ENCODE measurements at regions not wholly inside any gene's neighbourhood (a gene's known extent, or its start where the extent isn't known, plus 50 kb on each side); places are given as distances from the start of the nearest gene placed in this dataset.
"Not testable (repeated sequence)": the region's sequence is repeated elsewhere in the genome, so short reads cannot be mapped to it uniquely, and the experiment has no call there.

DNA sequence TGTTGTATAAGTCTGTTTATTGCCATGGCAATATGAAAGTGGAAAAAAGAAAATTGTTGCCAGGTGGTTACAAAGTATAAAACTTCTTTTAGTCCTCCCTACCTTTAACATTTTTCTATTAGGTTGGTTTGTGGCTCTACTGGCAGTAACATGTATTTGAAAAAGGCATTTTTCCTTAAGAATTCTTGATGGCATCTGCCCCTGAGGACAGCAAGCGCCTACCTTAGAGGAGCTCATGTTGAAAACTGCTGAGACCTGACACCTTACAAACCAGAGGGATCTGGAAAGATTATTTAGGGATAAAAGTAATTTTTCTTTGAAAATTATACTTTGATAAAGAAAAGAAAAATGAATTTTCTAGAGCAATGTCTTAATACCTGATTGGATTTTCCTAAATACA lies 208.1 kb downstream of the CAVIN4 start:
- no peak for DNase-seq
- Histone ChIP-seq H3K36me3 (ENCODE audit: insufficient read depth, low read length) (no peaks in the 10 kb centered on the region), H3K27ac (ENCODE audit: low read length) (no peak overlapping the region), H3K4me1 (ENCODE audit: low read length) (no peaks in the 10 kb centered on the region), H4K20me1 (ENCODE audit: insufficient read depth, low read depth, low read length) (no peaks in the 10 kb centered on the region), H3K79me2 (ENCODE audit: low read length) (no peaks in the 10 kb centered on the region), H3K4me3 (ENCODE audit: low read length) (no peak overlapping the region), H3K4me2 (ENCODE audit: low read depth, low read length, poor library complexity, severe bottlenecking) (no peak overlapping the region), H3K9ac (ENCODE audit: low read length) (no peak overlapping the region), H2AFZ (ENCODE audit: low read length) (no peak overlapping the region), H3K9me2 (replicated peaks; ENCODE audit: insufficient read depth, low read length) (no peaks in the 10 kb centered on the region), H3K27me3 (ENCODE audit: low read length) (no peaks in the 10 kb centered on the region), H3K9me3 (ENCODE audit: low read length) (no peaks in the 10 kb centered on the region)

DNA sequence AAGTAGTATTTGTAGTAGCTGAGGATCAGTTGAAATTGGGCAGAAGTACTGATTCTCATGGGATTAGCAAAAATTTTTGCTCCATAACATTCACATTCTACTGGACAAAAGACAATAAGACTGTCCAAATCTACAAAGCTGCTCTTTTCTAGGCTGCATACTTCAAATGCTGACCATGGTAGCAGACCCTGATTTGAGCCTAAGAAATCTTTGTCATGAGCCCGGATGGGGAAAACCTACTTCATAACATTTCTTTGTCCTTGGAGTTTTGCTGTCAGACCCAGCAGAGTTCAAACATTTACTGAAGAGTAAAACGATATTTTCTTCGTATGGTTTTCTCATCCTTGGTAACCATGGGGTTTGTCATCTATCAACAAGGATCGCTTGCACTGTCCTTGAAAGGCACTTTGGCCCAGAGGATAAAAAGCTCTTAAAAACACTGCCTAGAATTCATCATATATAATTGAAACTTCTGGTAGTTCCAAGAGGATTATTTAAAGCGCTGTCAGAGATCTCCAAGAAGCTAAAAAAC lies 216.9 kb downstream of the CAVIN4 start:
- H3K9me2 ChIP-seq (replicated peaks; ENCODE audit: insufficient read depth, low read length), result no peaks in the 10 kb centered on the region
- no peak overlapping the region for H3K9ac ChIP-seq (ENCODE audit: low read length)
- no peaks in the 10 kb centered on the region for H3K79me2 ChIP-seq (ENCODE audit: low read length)
- H3K4me1 ChIP-seq (ENCODE audit: low read length), result no peaks in the 10 kb centered on the region
- no peak for DNase-seq
- no peaks in the 10 kb centered on the region for H3K27me3 ChIP-seq (ENCODE audit: low read length)
- no peak overlapping the region for H2AFZ ChIP-seq (ENCODE audit: low read length)
- H3K4me2 ChIP-seq (ENCODE audit: low read depth, low read length, poor library complexity, severe bottlenecking), result no peak overlapping the region
- H4K20me1 ChIP-seq (ENCODE audit: insufficient read depth, low read depth, low read length), result no peaks in the 10 kb centered on the region
- no peaks in the 10 kb centered on the region for H3K9me3 ChIP-seq (ENCODE audit: low read length)
- no peak overlapping the region for H3K4me3 ChIP-seq (ENCODE audit: low read length)
- no peaks in the 10 kb centered on the region for H3K36me3 ChIP-seq (ENCODE audit: insufficient read depth, low read length)
- H3K27ac ChIP-seq (ENCODE audit: low read length), result no peak overlapping the region

DNA sequence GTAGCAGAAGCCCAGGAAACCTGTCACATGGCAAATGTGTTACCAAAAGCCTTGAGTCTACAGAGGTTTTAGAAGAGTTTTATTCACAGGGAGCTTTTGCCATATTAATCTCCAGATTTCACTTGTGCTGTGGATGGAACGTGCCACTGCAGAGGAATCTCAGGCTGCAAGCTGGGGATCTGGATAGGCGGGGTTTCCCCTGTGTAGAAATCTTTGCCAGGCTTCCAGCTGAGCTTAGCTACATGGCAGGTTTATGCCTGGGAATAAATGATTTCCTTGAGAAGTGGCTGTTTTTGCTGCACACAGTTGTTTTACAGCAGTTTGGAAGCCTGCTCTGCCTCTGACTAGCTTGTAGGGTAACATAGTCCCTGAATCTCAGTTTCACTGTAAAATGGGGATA lies 224.6 kb upstream of the PLPPR1 start:
- Histone ChIP-seq H3K36me3 (ENCODE audit: insufficient read depth, low read length) (no peaks in the 10 kb centered on the region), H4K20me1 (ENCODE audit: insufficient read depth, low read depth, low read length) (no peaks in the 10 kb centered on the region), H2AFZ (ENCODE audit: low read length) (no peak overlapping the region)

DNA sequence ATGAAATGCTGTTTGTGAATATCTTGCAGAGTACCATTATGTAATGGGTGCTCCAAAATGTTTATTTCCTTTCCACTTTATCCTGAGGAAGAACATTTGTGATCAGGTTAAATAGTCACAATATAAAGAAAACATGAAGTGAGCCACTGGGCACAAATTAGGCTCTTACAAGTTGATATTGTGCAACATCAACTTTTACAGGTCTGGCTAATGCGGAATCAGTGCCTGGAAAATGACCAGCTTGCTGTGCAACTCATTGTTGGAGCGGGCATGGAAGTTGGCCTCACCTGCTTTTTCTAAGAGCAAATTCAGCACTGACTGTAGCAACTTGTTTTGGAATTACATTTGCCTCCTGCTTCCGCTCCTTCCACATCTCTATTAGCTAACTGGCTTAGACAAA lies 216.9 kb upstream of the PLPPR1 start:
- no peak overlapping the region for H3K27ac ChIP-seq (ENCODE audit: low read length)
- H3K4me2 ChIP-seq (ENCODE audit: low read depth, low read length, poor library complexity, severe bottlenecking), result no peak overlapping the region
- no peaks in the 10 kb centered on the region for H3K27me3 ChIP-seq (ENCODE audit: low read length)
- H3K9ac ChIP-seq (ENCODE audit: low read length), result no peak overlapping the region
- H3K36me3 ChIP-seq (ENCODE audit: insufficient read depth, low read length), result no peaks in the 10 kb centered on the region
- H3K9me2 ChIP-seq (replicated peaks; ENCODE audit: insufficient read depth, low read length), result no peaks in the 10 kb centered on the region; the same call in 1 of the 2 replicates
- H3K4me3 ChIP-seq (ENCODE audit: low read length), result no peak overlapping the region
- no peak for DNase-seq
- H3K4me1 ChIP-seq (ENCODE audit: low read length), result no peaks in the 10 kb centered on the region
- no peaks in the 10 kb centered on the region for H3K79me2 ChIP-seq (ENCODE audit: low read length)
- H2AFZ ChIP-seq (ENCODE audit: low read length), result no peak overlapping the region
- H4K20me1 ChIP-seq (ENCODE audit: insufficient read depth, low read depth, low read length), result no peaks in the 10 kb centered on the region
- H3K9me3 ChIP-seq (ENCODE audit: low read length), result no peaks in the 10 kb centered on the region

More for the DNA sequence above, 224.6 kb upstream of the PLPPR1 start:
- Histone ChIP-seq H3K4me3 (ENCODE audit: low read length) (no peak overlapping the region), H3K79me2 (ENCODE audit: low read length) (no peaks in the 10 kb centered on the region), H3K4me2 (ENCODE audit: low read depth, low read length, poor library complexity, severe bottlenecking) (no peak overlapping the region), H3K27me3 (ENCODE audit: low read length) (no peaks in the 10 kb centered on the region), H3K9me3 (ENCODE audit: low read length) (no peaks in the 10 kb centered on the region), H3K9me2 (replicated peaks; ENCODE audit: insufficient read depth, low read length) (no peaks in the 10 kb centered on the region), H3K27ac (ENCODE audit: low read length) (no peak overlapping the region), H3K4me1 (ENCODE audit: low read length) (no peaks in the 10 kb centered on the region), H3K9ac (ENCODE audit: low read length) (no peak overlapping the region)
- DNase-seq, result no peak

DNA sequence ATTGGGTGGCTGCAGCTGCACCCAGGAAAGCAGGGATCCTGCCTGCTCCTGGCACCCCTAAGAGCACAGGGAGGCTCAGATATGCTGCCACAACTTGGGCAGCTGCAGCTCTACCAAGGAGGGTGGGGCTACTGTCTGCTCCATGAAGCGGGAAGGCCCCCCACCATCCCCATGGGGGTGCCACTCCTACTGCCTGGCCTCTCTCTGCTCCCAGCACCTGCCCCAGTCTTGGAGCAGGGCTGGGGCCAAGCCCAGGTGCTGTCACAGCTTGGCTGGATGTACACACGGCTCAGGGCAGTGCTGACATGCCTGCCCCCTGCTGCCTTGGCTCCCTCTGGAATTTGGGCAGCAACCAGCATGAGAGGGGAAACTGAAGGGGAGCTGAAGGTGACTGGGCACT lies 214.7 kb upstream of the PLPPR1 start:
- no peak overlapping the region for H3K27ac ChIP-seq (ENCODE audit: low read length)
- H3K4me3 ChIP-seq (ENCODE audit: low read length), result no peak overlapping the region
- no peaks in the 10 kb centered on the region for H3K27me3 ChIP-seq (ENCODE audit: low read length)
- no peak overlapping the region for H3K9ac ChIP-seq (ENCODE audit: low read length)
- H2AFZ ChIP-seq (ENCODE audit: low read length), result no peak overlapping the region
- H3K9me2 ChIP-seq (replicated peaks; ENCODE audit: insufficient read depth, low read length), result no peaks in the 10 kb centered on the region; the same call in 1 of the 2 replicates
- no peak for DNase-seq
- H3K4me1 ChIP-seq (ENCODE audit: low read length), result no peaks in the 10 kb centered on the region
- no peaks in the 10 kb centered on the region for H3K9me3 ChIP-seq (ENCODE audit: low read length)
- H4K20me1 ChIP-seq (ENCODE audit: insufficient read depth, low read depth, low read length), result no peaks in the 10 kb centered on the region
- no peak overlapping the region for H3K4me2 ChIP-seq (ENCODE audit: low read depth, low read length, poor library complexity, severe bottlenecking)
- no peaks in the 10 kb centered on the region for H3K79me2 ChIP-seq (ENCODE audit: low read length)
- no peaks in the 10 kb centered on the region for H3K36me3 ChIP-seq (ENCODE audit: insufficient read depth, low read length)

DNA sequence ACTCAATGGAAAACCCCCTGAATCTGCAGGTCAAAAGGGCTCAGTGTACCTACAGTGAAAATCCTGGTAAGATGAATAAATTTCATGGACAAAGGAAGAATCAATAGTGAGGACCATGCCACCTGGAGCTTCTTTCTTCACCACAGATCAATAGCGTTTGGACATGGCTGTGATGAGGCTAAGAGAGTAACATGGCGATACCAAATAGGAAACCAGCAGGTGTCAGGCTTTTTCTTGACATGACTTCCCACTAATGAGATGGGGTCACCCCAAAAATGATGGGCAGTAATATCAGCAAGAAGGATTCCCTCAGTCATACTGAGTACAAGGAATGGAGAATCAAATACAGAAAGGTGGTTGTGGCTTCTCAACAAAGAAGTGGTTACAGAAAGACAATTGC lies 208.5 kb upstream of the PLPPR1 start:
- no peak overlapping the region for H3K4me3 ChIP-seq (ENCODE audit: low read length)
- H3K9ac ChIP-seq (ENCODE audit: low read length), result no peak overlapping the region
- H3K4me1 ChIP-seq (ENCODE audit: low read length), result no peaks in the 10 kb centered on the region
- no peaks in the 10 kb centered on the region for H3K27me3 ChIP-seq (ENCODE audit: low read length)
- no peak overlapping the region for H3K4me2 ChIP-seq (ENCODE audit: low read depth, low read length, poor library complexity, severe bottlenecking)
- no peaks in the 10 kb centered on the region; the same call in 1 of the 2 replicates for H3K9me2 ChIP-seq (replicated peaks; ENCODE audit: insufficient read depth, low read length)
- no peak overlapping the region for H2AFZ ChIP-seq (ENCODE audit: low read length)
- no peak overlapping the region for H3K27ac ChIP-seq (ENCODE audit: low read length)
- H3K9me3 ChIP-seq (ENCODE audit: low read length), result no peaks in the 10 kb centered on the region
- no peaks in the 10 kb centered on the region for H3K36me3 ChIP-seq (ENCODE audit: insufficient read depth, low read length)
- DNase-seq, result no peak
- no peaks in the 10 kb centered on the region for H4K20me1 ChIP-seq (ENCODE audit: insufficient read depth, low read depth, low read length)
- H3K79me2 ChIP-seq (ENCODE audit: low read length), result no peaks in the 10 kb centered on the region

DNA sequence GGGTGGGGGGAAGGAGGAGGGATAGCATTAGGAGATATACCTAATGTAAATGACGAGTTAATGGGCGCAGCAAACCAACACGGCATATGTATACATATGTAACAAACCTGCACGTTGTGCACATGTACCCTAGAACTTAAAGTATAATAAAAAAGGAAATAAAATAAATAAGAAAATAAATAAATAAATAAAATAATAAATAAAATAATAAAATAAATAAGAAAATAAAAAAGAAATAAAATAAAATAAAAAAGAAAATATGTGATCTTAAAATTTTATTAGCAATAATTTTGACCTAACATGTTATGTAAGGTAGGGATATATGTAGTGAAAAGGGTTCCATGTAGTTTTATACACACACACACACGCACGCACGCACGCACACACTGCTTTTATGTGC lies 195.5 kb upstream of the PLPPR1 start:
- not testable (repeated sequence) for H3K9ac ChIP-seq (ENCODE audit: low read length); H3K9me3 ChIP-seq (ENCODE audit: low read length); DNase-seq; H3K79me2 ChIP-seq (ENCODE audit: low read length); H3K4me2 ChIP-seq (ENCODE audit: low read depth, low read length, poor library complexity, severe bottlenecking); H4K20me1 ChIP-seq (ENCODE audit: insufficient read depth, low read depth, low read length); H3K27me3 ChIP-seq (ENCODE audit: low read length); H3K4me3 ChIP-seq (ENCODE audit: low read length); H3K27ac ChIP-seq (ENCODE audit: low read length); H3K36me3 ChIP-seq (ENCODE audit: insufficient read depth, low read length); H3K9me2 ChIP-seq (replicated peaks; ENCODE audit: insufficient read depth, low read length); H2AFZ ChIP-seq (ENCODE audit: low read length); H3K4me1 ChIP-seq (ENCODE audit: low read length)

DNA sequence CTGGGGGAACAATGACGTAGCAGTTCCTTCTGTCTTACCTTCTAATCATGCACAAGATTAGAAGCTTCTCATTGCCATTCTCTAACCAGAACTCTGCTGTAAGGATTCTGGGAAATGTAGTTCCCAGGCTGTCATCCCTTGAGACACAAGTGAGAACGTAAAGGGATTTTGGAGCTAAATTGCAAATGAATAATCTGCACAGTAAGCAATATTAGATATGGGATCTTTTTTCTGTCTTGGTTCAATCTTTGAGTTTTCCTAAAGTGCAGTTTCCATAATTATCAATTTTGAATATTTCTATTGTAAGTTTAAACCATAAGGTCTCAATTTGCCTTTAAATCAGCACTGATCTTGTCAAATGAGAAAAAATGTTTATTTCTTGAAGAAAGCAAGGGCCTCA lies 189.7 kb upstream of the PLPPR1 start:
- H3K9ac ChIP-seq (ENCODE audit: low read length), result no peak overlapping the region

DNA sequence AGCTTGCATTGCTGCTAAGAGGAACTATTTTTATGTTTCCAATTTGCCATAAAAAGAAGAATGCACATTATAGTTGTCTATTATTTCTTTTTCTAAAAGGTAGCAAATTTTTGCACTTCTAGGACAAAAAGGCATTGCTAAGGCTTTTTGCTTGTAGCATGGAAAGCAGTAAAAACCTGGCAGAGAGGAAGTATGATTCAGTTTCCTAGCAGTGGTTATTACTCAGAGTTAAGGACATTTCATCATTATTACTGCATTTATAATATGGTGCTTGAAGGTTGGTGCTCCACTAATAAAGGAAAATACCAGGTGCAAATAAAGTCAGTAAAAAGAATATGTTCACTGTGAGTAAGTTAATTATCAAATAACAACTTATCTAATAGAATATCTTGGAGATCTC lies 179.8 kb upstream of the PLPPR1 start:
- no peak overlapping the region for H3K9ac ChIP-seq (ENCODE audit: low read length)
- H3K9me2 ChIP-seq (replicated peaks; ENCODE audit: insufficient read depth, low read length), result no peaks in the 10 kb centered on the region
- no peaks in the 10 kb centered on the region for H3K4me1 ChIP-seq (ENCODE audit: low read length)
- H3K4me3 ChIP-seq (ENCODE audit: low read length), result no peak overlapping the region
- H2AFZ ChIP-seq (ENCODE audit: low read length), result no peak overlapping the region
- no peaks in the 10 kb centered on the region for H3K27me3 ChIP-seq (ENCODE audit: low read length)
- no peak for DNase-seq
- no peaks in the 10 kb centered on the region for H3K9me3 ChIP-seq (ENCODE audit: low read length)
- no peaks in the 10 kb centered on the region for H4K20me1 ChIP-seq (ENCODE audit: insufficient read depth, low read depth, low read length)
- H3K4me2 ChIP-seq (ENCODE audit: low read depth, low read length, poor library complexity, severe bottlenecking), result no peak overlapping the region
- no peaks in the 10 kb centered on the region for H3K36me3 ChIP-seq (ENCODE audit: insufficient read depth, low read length)
- no peak overlapping the region for H3K27ac ChIP-seq (ENCODE audit: low read length)
- no peaks in the 10 kb centered on the region for H3K79me2 ChIP-seq (ENCODE audit: low read length)

More for the DNA sequence above, 189.7 kb upstream of the PLPPR1 start:
- no peaks in the 10 kb centered on the region for H3K79me2 ChIP-seq (ENCODE audit: low read length)
- no peak overlapping the region for H3K27ac ChIP-seq (ENCODE audit: low read length)
- no peaks in the 10 kb centered on the region for H3K27me3 ChIP-seq (ENCODE audit: low read length)
- H3K4me3 ChIP-seq (ENCODE audit: low read length), result no peak overlapping the region
- no peak for DNase-seq
- H2AFZ ChIP-seq (ENCODE audit: low read length), result no peak overlapping the region
- no peaks in the 10 kb centered on the region for H4K20me1 ChIP-seq (ENCODE audit: insufficient read depth, low read depth, low read length)
- no peaks in the 10 kb centered on the region for H3K4me1 ChIP-seq (ENCODE audit: low read length)
- H3K9me3 ChIP-seq (ENCODE audit: low read length), result no peaks in the 10 kb centered on the region
- no peak overlapping the region for H3K4me2 ChIP-seq (ENCODE audit: low read depth, low read length, poor library complexity, severe bottlenecking)
- H3K9me2 ChIP-seq (replicated peaks; ENCODE audit: insufficient read depth, low read length), result no peaks in the 10 kb centered on the region
- no peaks in the 10 kb centered on the region for H3K36me3 ChIP-seq (ENCODE audit: insufficient read depth, low read length)
